Spleen (tissue), 11 donors: ENCODE measurements at regions not wholly inside any gene's neighbourhood (a gene's known extent, or its start where the extent isn't known, plus 50 kb on each side); places are given as distances from the start of the nearest gene placed in this dataset.

Source experiments
- DNase-seq: peaks from one replicate; pipeline ENCODE4 v3.0.0-alpha.2; 2020
- H3K27ac ChIP-seq, 8 donors: fragments of 200-600 bp; sonication (generic) in 7 of 8; 1 replicate in 4 of 8; 2 replicates in 4 of 8; pipeline versions ENCODE4 v1.5.0 to v1.8.0; 2016 to 2021; ENCODE audit warnings: inconsistent platforms in 4 of 8, mild to moderate bottlenecking in 4 of 8, moderate library complexity in 1 of 8
- H3K27me3 ChIP-seq, 7 donors: fragments of 200-600 bp; sonication (generic) in 6 of 7; replicated peaks in 1 of 7; 1 replicate in 4 of 7; 2 replicates in 3 of 7; pipeline versions ENCODE4 v1.5.0 to v1.8.0; 2016 to 2021; ENCODE audit warnings: inconsistent platforms in 3 of 7, mild to moderate bottlenecking in 1 of 7
- H3K36me3 ChIP-seq, 6 donors: fragments of 200-600 bp; sonication (generic) in 5 of 6; 1 replicate in 4 of 6; 2 replicates in 2 of 6; pipeline versions ENCODE4 v1.5.0 to v1.8.0; 2016 to 2021; ENCODE audit warnings: inconsistent platforms in 2 of 6
- H3K4me1 ChIP-seq, 6 donors: fragments of 200-600 bp; sonication (generic) in 5 of 6; 1 replicate in 3 of 6; 2 replicates in 3 of 6; pipeline versions ENCODE4 v1.5.0 to v1.8.0; 2016 to 2021; ENCODE audit warnings: inconsistent platforms in 3 of 6
- H3K4me3 ChIP-seq, 8 donors: fragments of 200-600 bp; sonication (generic) in 7 of 8; 1 replicate in 4 of 8; 2 replicates in 4 of 8; pipeline versions ENCODE4 v1.5.0 to v1.8.0; 2016 to 2021; ENCODE audit warnings: inconsistent platforms in 4 of 8, mild to moderate bottlenecking in 4 of 8, moderate library complexity in 2 of 8
- H3K9me3 ChIP-seq, 8 donors: fragments of 200-600 bp; sonication (generic) in 7 of 8; 1 replicate in 4 of 8; 2 replicates in 4 of 8; pipeline versions ENCODE4 v1.5.0 to v1.8.0; 2016 to 2021; ENCODE audit warnings: inconsistent platforms in 4 of 8
- POLR2A ChIP-seq, 3 donors: fragments of 450-650 bp; IDR thresholded peaks; one replicate each; pipeline ENCODE4 v1.5.1; 2017; ENCODE audit warnings: antibody characterized with exemption in 3 of 3, mild to moderate bottlenecking in 1 of 3
- POLR2AphosphoS5 ChIP-seq, 3 donors: sonication (generic); formaldehyde crosslinking; IDR thresholded peaks; one replicate each; pipeline ENCODE4 v1.5.1; 2017; ENCODE audit warnings: antibody characterized with exemption in 3 of 3
- WGBS, 5 donors: extraction: QIAGEN DNeasy Blood & Tissue Kit in 3 of 5; methylation state at CpG; one replicate each; pipeline versions ENCODE4 v1.1.5 to v1.1.7; 2013 to 2018; 5-methylcytosine and 5-hydroxymethylcytosine counted together
- intact Hi-C: fragments of 100-400 bp; cut with DNase I; formaldehyde crosslinking; loops from one replicate; pipeline ENCODE4 v1.15.0; 2023; ENCODE audit warnings: low total_unique reads
- TF ChIP-seq, protein P1 (sequence below), 11 experiments: fragments of 200-600 bp in 7 of 11; fragments of 450-650 bp in 4 of 11; sonication (generic) in 4 of 11; IDR thresholded peaks in 8 of 11; conservative IDR thresholded peaks in 3 of 11; 1 replicate in 7 of 11; 2 replicates in 4 of 11; pipeline versions ENCODE4 v1.4.0 to v1.8.0; 2016 to 2021; ENCODE audit warnings: antibody characterized with exemption in 11 of 11, inconsistent platforms in 4 of 11, mild to moderate bottlenecking in 1 of 11
- donor health status: healthy with polysubstance abuse.
- donor health status: DM: no; HTN: no; CAD: no; lungs with moderate emphysema.
- donor health status: DM: no; HTN: no; CAD: no.
- donor health status: Bipolar disorder and iron deficiency.
- donor health status: healthy.
- donor health status: DM: no; HTN: no; CAD: no.
- donor health status: DM: yes; HTN: yes; CAD: no.

DNA sequence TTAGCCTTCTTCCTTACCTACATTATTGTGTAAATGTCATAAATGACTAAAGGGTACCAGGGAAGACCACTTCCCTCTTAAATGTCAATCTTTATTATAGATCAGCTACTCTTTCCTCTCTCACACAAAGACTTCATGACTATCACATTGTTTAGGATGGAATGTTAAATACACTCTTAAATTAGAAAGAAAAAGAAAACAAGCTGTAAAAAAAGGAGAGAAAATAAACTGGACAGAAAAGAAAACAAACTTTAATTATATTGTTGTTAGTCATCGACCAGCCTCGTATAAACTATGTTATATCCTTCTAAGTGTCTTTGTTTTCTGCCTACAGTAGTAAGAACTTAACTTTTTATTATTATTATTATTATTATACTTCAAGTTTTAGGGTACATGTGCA lies 666.4 kb upstream of the NR3C2 start:
- Histone ChIP-seq H3K4me3 (no peak overlapping the region), H3K27ac (no peak overlapping the region), H3K9me3 (no peaks in the 10 kb centered on the region), H3K36me3 (no peaks in the 10 kb centered on the region), H3K4me1 (no peaks in the 10 kb centered on the region), H3K27me3 (no peaks in the 10 kb centered on the region)
- DNase-seq: no peak
- TF ChIP-seq POLR2AphosphoS5 (IDR thresholded peaks at IDR 0.05) (no peak), POLR2A (IDR thresholded peaks at IDR 0.05) (no peak)
- TF ChIP-seq, protein P1, sequence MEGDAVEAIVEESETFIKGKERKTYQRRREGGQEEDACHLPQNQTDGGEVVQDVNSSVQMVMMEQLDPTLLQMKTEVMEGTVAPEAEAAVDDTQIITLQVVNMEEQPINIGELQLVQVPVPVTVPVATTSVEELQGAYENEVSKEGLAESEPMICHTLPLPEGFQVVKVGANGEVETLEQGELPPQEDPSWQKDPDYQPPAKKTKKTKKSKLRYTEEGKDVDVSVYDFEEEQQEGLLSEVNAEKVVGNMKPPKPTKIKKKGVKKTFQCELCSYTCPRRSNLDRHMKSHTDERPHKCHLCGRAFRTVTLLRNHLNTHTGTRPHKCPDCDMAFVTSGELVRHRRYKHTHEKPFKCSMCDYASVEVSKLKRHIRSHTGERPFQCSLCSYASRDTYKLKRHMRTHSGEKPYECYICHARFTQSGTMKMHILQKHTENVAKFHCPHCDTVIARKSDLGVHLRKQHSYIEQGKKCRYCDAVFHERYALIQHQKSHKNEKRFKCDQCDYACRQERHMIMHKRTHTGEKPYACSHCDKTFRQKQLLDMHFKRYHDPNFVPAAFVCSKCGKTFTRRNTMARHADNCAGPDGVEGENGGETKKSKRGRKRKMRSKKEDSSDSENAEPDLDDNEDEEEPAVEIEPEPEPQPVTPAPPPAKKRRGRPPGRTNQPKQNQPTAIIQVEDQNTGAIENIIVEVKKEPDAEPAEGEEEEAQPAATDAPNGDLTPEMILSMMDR (IDR thresholded peaks at IDR 0.05 in 8 of 11, conservative IDR thresholded peaks at IDR 0.05 in 3 of 11): no peak
- intact Hi-C loops: no loop called here
- WGBS, 5 donors: 80 to 89% (median 83%) methylated on average over 2 of the region's 2 CpGs

DNA sequence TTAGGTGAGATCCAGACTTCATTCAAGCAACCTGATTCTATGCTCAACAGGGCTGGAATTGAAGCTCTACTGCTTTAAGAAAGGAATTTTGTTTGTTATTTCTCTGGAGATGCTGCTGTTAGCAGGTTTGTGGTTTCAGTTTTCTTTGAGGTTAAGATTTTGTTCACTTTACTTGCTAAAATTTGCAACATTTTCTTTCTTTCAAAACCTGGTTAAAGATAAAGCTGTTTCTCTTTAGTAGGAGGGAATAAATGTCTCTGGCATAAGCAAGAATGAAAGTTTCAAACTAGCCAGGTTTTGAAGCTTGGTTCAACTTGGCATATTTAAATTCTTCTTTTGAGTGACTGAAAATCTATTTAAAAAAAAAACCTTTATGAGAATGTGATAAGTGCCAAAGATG lies 660.6 kb upstream of the NR3C2 start:
- no peaks in the 10 kb centered on the region for H3K27me3 ChIP-seq
- intact Hi-C loops: no loop called here
- no peak for DNase-seq
- TF ChIP-seq, protein P1 (IDR thresholded peaks at IDR 0.05 in 8 of 11, conservative IDR thresholded peaks at IDR 0.05 in 3 of 11): no peak
- TF ChIP-seq POLR2AphosphoS5 (IDR thresholded peaks at IDR 0.05): no peak
- no peak for TF ChIP-seq POLR2A (IDR thresholded peaks at IDR 0.05)
- no peaks in the 10 kb centered on the region for H3K36me3 ChIP-seq
- H3K4me3 ChIP-seq: no peak overlapping the region
- peaks cover 0 to 13% (median 0%) of the 10 kb centered on the region in 8 donors for H3K9me3 ChIP-seq
- no peak overlapping the region for H3K27ac ChIP-seq
- H3K4me1 ChIP-seq: no peaks in the 10 kb centered on the region

DNA sequence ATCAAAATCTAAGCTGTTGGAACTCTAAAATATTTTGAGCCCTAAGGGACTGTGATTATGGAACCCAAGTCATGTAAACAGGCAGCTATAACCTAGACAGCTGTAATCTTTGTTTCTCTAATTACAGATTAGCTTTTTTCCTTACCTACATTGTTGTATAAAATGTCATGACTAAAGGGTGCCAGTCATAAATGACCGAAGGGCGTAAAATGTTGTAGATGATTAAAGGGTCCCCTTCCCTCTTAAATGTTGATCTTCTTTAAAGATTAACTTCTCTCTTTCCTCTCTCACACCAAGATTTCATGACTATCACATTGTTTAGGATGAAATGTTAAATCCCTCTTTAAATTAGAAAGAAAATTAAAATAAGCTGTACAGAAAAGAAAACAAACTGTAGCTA lies 659.4 kb upstream of the NR3C2 start:
- no peaks in the 10 kb centered on the region for H3K36me3 ChIP-seq
- H3K27ac ChIP-seq: no peak overlapping the region
- H3K4me3 ChIP-seq: no peak overlapping the region
- H3K9me3 ChIP-seq: peaks cover 0 to 24% (median 9%) of the 10 kb centered on the region in 8 donors
- no peak for DNase-seq
- intact Hi-C loops: no loop called here
- TF ChIP-seq POLR2A (IDR thresholded peaks at IDR 0.05) (no peak), POLR2AphosphoS5 (IDR thresholded peaks at IDR 0.05) (no peak)
- TF ChIP-seq, protein P1 (IDR thresholded peaks at IDR 0.05 in 8 of 11, conservative IDR thresholded peaks at IDR 0.05 in 3 of 11): no peak
- no peaks in the 10 kb centered on the region for H3K27me3 ChIP-seq
- H3K4me1 ChIP-seq: no peaks in the 10 kb centered on the region
- WGBS, 5 donors: 94 to 99% (median 96%) methylated on average over 2 of the region's 2 CpGs

DNA sequence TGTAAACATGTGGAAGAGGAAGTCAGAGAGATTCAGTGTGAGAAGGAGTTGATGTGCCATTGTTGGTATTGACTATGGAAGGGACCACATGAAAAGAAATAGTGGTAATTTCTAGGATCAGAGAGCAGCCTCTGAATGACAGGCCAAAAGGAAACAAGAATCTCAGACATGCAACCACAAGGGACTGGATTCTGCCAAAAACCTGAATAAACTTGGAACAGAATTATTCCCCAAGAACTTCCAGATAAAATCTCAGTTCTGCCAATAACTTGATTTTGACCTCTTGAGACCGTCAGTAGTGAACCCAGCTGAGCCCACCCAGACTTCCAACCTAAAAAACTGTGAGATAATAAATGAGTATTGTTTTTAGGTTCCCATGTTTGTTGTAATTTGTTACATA lies 653.6 kb upstream of the NR3C2 start:
- H3K4me1 ChIP-seq: no peaks in the 10 kb centered on the region
- H3K4me3 ChIP-seq: no peak overlapping the region
- 60 to 95% (median 67%) methylated on average over 1 of the region's 1 CpG for WGBS, 5 donors
- DNase-seq: no peak
- intact Hi-C loops: no loop called here
- TF ChIP-seq POLR2AphosphoS5 (IDR thresholded peaks at IDR 0.05): no peak
- TF ChIP-seq, protein P1 (IDR thresholded peaks at IDR 0.05 in 8 of 11, conservative IDR thresholded peaks at IDR 0.05 in 3 of 11): no peak
- TF ChIP-seq POLR2A (IDR thresholded peaks at IDR 0.05): no peak
- H3K9me3 ChIP-seq: peaks cover 0 to 53% (median 38%) of the 10 kb centered on the region in 8 donors
- H3K27ac ChIP-seq: no peak overlapping the region
- no peaks in the 10 kb centered on the region for H3K36me3 ChIP-seq
- H3K27me3 ChIP-seq: no peaks in the 10 kb centered on the region
